Upper lobe of left lung (tissue), 4 donors: ENCODE measurements at regions not wholly inside any gene's neighbourhood (a gene's known extent, or its start where the extent isn't known, plus 50 kb on each side); places are given as distances from the start of the nearest gene placed in this dataset.

Experiments
- CTCF ChIP-seq, 6 experiments: fragments of 450-650 bp in 4 of 6; fragments of 200-600 bp in 2 of 6; sonication (generic) in 2 of 6; IDR thresholded peaks; one replicate each; pipeline ENCODE4 v1.5.1; 2016 to 2019; ENCODE audit warnings: antibody characterized with exemption in 6 of 6
- EP300 ChIP-seq, 4 donors: sonication (generic); formaldehyde crosslinking; IDR thresholded peaks; one replicate each; pipeline ENCODE4 v1.5.1; 2017; ENCODE audit warnings: antibody characterized with exemption in 4 of 4, control low read depth in 2 of 4
- POLR2A ChIP-seq, 4 donors: fragments of 450-650 bp; IDR thresholded peaks; one replicate each; pipeline ENCODE4 v1.5.1; 2016 to 2017; ENCODE audit warnings: antibody characterized with exemption in 4 of 4, mild to moderate bottlenecking in 2 of 4
- POLR2AphosphoS5 ChIP-seq, 2 donors: sonication (generic); formaldehyde crosslinking; IDR thresholded peaks; one replicate each; pipeline ENCODE4 v1.5.1; 2017; ENCODE audit warnings: antibody characterized with exemption in 2 of 2

- TF ChIP-seq POLR2A (IDR thresholded peaks at IDR 0.05), result no peak
- TF ChIP-seq CTCF (IDR thresholded peaks at IDR 0.05), result no peak
- no peak for TF ChIP-seq POLR2AphosphoS5 (IDR thresholded peaks at IDR 0.05)
- no peak for TF ChIP-seq EP300 (IDR thresholded peaks at IDR 0.05)
Observed at GRCh38 chr2:172281648-172282570, 145.5 kb upstream of the ITGA6 start.
